ENCODE measurements at regions not wholly inside any gene's neighbourhood (a gene's known extent, or its start where the extent isn't known, plus 50 kb on each side); places are given as distances from the start of the nearest gene placed in this dataset.

DNA sequence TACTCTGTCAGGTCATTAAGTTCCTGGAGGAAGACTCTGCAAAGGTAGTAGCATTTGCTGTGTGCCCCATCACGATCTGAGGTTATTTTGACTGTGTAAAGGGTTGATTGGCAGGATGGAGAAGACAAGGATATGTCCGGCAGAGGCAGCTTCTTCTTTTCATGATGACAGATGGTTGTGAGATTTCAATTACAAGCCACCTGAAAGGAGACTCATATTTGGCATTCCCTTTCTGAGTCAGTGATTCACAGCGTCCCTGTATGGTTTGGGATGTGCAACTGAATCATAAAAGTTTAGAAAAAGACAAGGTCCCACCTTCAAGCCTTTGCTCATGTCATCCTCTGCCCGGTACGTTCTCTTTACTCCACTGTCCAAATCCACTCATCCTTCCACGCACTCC, 113.4 kb downstream of the MTNR1B start:
- Histone ChIP-seq H3K9me3 (ENCODE audit: insufficient read depth, low read length) (no peaks in the 10 kb centered on the region), H3K4me3 (ENCODE audit: low read length) (no peak overlapping the region), H3K4me1 (ENCODE audit: low read length) (peaks cover 31% of the 10 kb centered on the region), H2AFZ (ENCODE audit: low read depth, low read length) (no peak overlapping the region), H3K36me3 (replicated peaks; ENCODE audit: low read depth, low read length) (no peaks in the 10 kb centered on the region), H3K79me2 (ENCODE audit: low read length) (no peaks in the 10 kb centered on the region), H3K4me2 (ENCODE audit: low read length) (peak overlapping the region; percentile 34), H3K27ac (ENCODE audit: low read length) (no peak overlapping the region), H3K9ac (ENCODE audit: low read length) (no peak overlapping the region), H3K27me3 (ENCODE audit: low read depth, low read length) (peaks cover 18% of the 10 kb centered on the region; the same call in 1 of the 2 replicates), H4K20me1 (ENCODE audit: insufficient read depth, low read length) (no peaks in the 10 kb centered on the region)
- no peak for TF ChIP-seq EZH2phosphoT487 (IDR thresholded peaks at IDR 0.05; ENCODE audit: low read depth)
- TF ChIP-seq CTCF (IDR thresholded peaks at IDR 0.05; ENCODE audit: low read depth, low read length), result no peak

DNA sequence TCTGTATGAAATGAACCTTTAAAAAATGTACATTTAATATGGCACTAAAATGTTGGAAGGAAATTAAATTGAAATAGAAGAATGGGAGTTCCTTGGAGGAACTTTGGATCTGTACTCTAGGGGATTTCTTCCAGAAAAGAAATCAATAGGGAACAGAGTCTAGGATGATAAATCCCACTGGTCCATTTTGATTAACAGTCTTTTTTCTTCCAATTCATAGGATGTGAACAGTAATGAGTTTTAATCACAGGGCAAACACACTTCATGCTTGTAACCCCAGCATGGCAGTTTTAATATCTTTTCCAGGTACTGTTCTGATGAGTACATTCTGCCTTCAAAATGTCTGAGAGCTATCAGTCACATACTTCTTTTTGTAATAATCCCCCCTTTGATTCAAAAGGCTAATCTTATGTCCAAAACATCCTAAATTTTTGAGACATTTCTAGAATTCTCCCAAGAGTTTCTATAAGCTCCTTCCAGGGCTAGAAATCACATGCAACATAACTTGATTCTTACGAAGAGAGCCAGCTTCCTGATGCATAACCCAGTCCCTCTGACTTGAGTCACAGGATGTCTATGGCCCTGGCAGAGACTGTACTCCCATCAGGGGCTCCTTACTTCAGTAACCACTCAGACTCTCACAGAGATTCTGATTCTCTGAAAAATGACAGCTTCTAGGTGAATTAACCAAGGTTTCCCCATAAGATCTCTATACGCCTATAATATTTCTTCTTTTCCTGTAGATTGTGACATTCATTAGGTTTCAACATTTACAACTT, 112.9 kb downstream of the SLC36A4 start:
- 0 out of 2 replicates have a peak, but pooled peaks cover 5% of the 10 kb centered on the region for H3K27me3 ChIP-seq (ENCODE audit: low read depth, low read length)
- no peak overlapping the region for H3K27ac ChIP-seq (ENCODE audit: low read length)
- no peaks in the 10 kb centered on the region for H4K20me1 ChIP-seq (ENCODE audit: insufficient read depth, low read length)
- no peaks in the 10 kb centered on the region for H3K36me3 ChIP-seq (replicated peaks; ENCODE audit: low read depth, low read length)
- TF ChIP-seq CTCF (IDR thresholded peaks at IDR 0.05; ENCODE audit: low read depth, low read length) (no peak), EZH2phosphoT487 (IDR thresholded peaks at IDR 0.05; ENCODE audit: low read depth) (no peak)
- no peak overlapping the region for H3K9ac ChIP-seq (ENCODE audit: low read length)
- no peak overlapping the region for H3K4me2 ChIP-seq (ENCODE audit: low read length)
- H3K79me2 ChIP-seq (ENCODE audit: low read length), result no peaks in the 10 kb centered on the region
- H3K9me3 ChIP-seq (ENCODE audit: insufficient read depth, low read length), result no peaks in the 10 kb centered on the region
- H3K4me1 ChIP-seq (ENCODE audit: low read length), result peaks cover 29% of the 10 kb centered on the region
- H3K4me3 ChIP-seq (ENCODE audit: low read length), result no peak overlapping the region
- no peak overlapping the region for H2AFZ ChIP-seq (ENCODE audit: low read depth, low read length)

DNA sequence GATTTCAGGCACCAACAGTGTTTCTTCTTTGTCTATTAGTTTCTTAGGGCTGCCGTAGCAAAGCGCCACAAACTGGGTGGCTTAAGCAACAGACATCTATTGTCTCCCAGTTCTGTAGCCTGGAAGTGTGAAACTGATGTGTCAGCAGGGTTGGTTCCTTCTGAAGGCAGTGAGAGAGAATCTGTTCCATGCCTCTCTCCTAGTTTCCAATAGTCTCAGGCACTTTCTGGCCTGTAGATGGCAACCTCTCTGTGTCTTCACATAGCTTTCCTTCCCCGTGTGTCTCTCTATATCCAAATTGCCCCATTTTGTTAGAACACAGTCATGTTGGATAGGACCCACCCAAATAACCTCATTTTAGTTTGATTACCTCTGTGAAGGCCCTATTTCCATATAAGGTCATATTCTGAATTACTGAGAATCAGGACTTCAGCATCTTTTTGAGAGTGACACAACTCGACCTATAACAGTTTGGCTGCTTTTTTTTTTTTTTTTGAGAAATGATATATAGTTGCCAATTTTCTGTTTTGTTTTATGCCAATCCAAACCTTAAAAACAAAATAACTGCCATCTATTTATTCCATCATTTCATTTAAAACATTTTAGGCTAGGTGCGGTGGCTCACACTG, 108.2 kb downstream of the SLC36A4 start:
- 0 out of 2 replicates have a peak, but pooled peaks cover 3% of the 10 kb centered on the region for H3K27me3 ChIP-seq (ENCODE audit: low read depth, low read length)
- H2AFZ ChIP-seq (ENCODE audit: low read depth, low read length), result 0 out of 2 replicates have a peak overlapping the region, but pooled peaks have one; percentile 19
- no peaks in the 10 kb centered on the region for H3K9me3 ChIP-seq (ENCODE audit: insufficient read depth, low read length)
- H3K9ac ChIP-seq (ENCODE audit: low read length), result no peak overlapping the region
- H3K4me2 ChIP-seq (ENCODE audit: low read length), result no peak overlapping the region
- no peaks in the 10 kb centered on the region for H3K79me2 ChIP-seq (ENCODE audit: low read length)
- peaks cover 13% of the 10 kb centered on the region for H3K4me1 ChIP-seq (ENCODE audit: low read length)
- no peaks in the 10 kb centered on the region for H4K20me1 ChIP-seq (ENCODE audit: insufficient read depth, low read length)
- no peak overlapping the region for H3K27ac ChIP-seq (ENCODE audit: low read length)
- no peaks in the 10 kb centered on the region for H3K36me3 ChIP-seq (replicated peaks; ENCODE audit: low read depth, low read length)
- no peak overlapping the region for H3K4me3 ChIP-seq (ENCODE audit: low read length)
- TF ChIP-seq CTCF (IDR thresholded peaks at IDR 0.05; ENCODE audit: low read depth, low read length), result peak; percentile 85
- no peak for TF ChIP-seq EZH2phosphoT487 (IDR thresholded peaks at IDR 0.05; ENCODE audit: low read depth)
